ENCODE measurements at regions not wholly inside any gene's neighbourhood (a gene's known extent, or its start where the extent isn't known, plus 50 kb on each side); places are given as distances from the start of the nearest gene placed in this dataset.

DNA sequence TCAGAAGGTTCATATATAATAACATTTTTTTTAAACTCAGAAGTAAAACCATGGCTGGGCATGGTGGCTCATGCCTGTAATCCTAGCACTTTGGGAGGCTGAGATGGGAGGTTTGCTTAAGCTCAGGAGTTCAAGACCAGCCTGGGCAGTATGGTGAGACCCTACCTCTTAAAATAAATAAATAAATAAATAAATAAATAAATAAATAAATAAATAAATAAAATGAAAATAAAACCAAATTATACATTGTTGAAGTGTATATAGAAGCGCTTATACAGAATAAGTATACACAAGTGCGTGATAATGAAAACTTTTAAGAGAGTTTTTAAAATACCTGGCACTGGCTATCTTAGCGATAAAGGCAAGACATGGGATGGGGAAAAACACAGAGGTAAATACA lies 71.6 kb downstream of the OR2B2 start:
- TF ChIP-seq EZH2 (optimal IDR thresholded peaks at IDR 0.05; ENCODE audit: low read depth, low read length) (no peak), EZH2phosphoT487 (IDR thresholded peaks at IDR 0.05; ENCODE audit: low read length) (no peak)
- TF ChIP-seq, protein P1, sequence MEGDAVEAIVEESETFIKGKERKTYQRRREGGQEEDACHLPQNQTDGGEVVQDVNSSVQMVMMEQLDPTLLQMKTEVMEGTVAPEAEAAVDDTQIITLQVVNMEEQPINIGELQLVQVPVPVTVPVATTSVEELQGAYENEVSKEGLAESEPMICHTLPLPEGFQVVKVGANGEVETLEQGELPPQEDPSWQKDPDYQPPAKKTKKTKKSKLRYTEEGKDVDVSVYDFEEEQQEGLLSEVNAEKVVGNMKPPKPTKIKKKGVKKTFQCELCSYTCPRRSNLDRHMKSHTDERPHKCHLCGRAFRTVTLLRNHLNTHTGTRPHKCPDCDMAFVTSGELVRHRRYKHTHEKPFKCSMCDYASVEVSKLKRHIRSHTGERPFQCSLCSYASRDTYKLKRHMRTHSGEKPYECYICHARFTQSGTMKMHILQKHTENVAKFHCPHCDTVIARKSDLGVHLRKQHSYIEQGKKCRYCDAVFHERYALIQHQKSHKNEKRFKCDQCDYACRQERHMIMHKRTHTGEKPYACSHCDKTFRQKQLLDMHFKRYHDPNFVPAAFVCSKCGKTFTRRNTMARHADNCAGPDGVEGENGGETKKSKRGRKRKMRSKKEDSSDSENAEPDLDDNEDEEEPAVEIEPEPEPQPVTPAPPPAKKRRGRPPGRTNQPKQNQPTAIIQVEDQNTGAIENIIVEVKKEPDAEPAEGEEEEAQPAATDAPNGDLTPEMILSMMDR (IDR thresholded peaks at IDR 0.05; ENCODE audit: low read length) = no peak

DNA sequence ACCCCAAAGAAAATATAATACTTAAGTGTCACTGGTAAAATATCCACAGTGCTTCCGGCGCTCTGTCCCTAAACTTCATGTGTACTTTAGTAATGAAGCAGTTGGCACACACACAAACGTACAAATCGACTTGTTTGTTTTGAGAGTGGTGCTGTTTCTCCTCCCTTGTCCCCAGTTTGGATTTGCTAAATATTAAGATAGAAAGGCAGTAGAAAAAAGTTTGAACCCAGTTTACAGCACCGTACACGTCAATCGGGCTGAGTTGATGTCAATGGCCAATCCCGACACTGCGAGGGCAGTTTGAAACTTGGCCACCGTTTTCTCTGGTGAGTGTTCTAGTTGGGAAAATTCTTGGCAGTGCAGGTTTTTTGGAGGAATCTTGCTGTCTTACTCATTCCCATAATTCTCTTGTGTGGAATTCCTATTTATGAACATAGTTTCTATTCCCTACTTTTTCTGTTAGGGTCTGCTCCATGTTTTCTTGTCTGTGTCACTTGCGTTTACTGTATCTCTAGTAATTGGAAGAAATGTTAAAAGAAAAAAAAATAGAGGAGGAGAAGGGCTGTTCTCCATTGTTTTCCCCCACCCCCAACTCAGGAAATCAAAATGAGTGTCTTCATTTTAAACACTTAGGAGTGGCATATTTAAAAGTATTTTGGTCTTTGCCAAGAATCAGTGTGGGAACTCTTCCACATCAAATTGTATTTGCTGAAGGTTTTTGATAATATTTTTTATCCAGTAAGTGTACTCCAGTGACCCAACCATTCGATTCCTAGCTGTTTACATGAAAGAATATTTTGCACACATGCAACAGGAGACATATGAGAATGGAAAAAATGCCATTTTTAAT lies 72.3 kb downstream of the OR2B2 start:
- no peaks in the 10 kb centered on the region for H3K27me3 ChIP-seq (replicated peaks; ENCODE audit: insufficient read depth, low read length)
- no peak for TF ChIP-seq EZH2 (optimal IDR thresholded peaks at IDR 0.05; ENCODE audit: low read depth, low read length)
- TF ChIP-seq, protein P1 (IDR thresholded peaks at IDR 0.05; ENCODE audit: low read length) = no peak
- no peak for TF ChIP-seq EZH2phosphoT487 (IDR thresholded peaks at IDR 0.05; ENCODE audit: low read length)
- H3K4me3 ChIP-seq (ENCODE audit: low read length) = peak overlapping the region; percentile 80
- DNase-seq = peak; percentile 36
- H4K20me1 ChIP-seq (ENCODE audit: insufficient read depth, low read length) = no peaks in the 10 kb centered on the region
- no peaks in the 10 kb centered on the region for H3K36me3 ChIP-seq (replicated peaks; ENCODE audit: insufficient read depth, low read length)
- H3K9ac ChIP-seq (ENCODE audit: low read length) = peak overlapping the region; percentile 99
- H3F3A ChIP-seq (ENCODE audit: insufficient read depth, low read length) = peaks cover 42% of the 10 kb centered on the region
- no peak overlapping the region for H2AFZ ChIP-seq (ENCODE audit: low read length)
- H3K4me1 ChIP-seq (ENCODE audit: low read length) = peaks cover 17% of the 10 kb centered on the region
- H3K9me2 ChIP-seq (replicated peaks; ENCODE audit: insufficient read depth, low read length) = no peaks in the 10 kb centered on the region
- 0 out of 2 replicates have a peak, but pooled peaks cover 5% of the 10 kb centered on the region for H3K79me2 ChIP-seq (ENCODE audit: low read length)
- no peaks in the 10 kb centered on the region for H3K9me3 ChIP-seq (replicated peaks; ENCODE audit: insufficient read depth, low read length)
- H3K27ac ChIP-seq (ENCODE audit: low read length) = peak overlapping the region; percentile 99; the same call in 1 of the 2 replicates
- peak overlapping the region; percentile 63 for H3K4me2 ChIP-seq (ENCODE audit: low read depth, low read length)

More for the DNA sequence above, 71.6 kb downstream of the OR2B2 start:
- Histone ChIP-seq H3K4me1 (ENCODE audit: low read length) (peaks cover 9% of the 10 kb centered on the region), H2AFZ (ENCODE audit: low read length) (no peak overlapping the region), H3K79me2 (ENCODE audit: low read length) (no peaks in the 10 kb centered on the region), H3K27ac (ENCODE audit: low read length) (no peak overlapping the region), H3K36me3 (replicated peaks; ENCODE audit: insufficient read depth, low read length) (no peaks in the 10 kb centered on the region), H4K20me1 (ENCODE audit: insufficient read depth, low read length) (no peaks in the 10 kb centered on the region), H3K4me3 (ENCODE audit: low read length) (no peak overlapping the region), H3K4me2 (ENCODE audit: low read depth, low read length) (peak overlapping the region; percentile 63; the same call in 1 of the 2 replicates), H3K9me3 (replicated peaks; ENCODE audit: insufficient read depth, low read length) (no peaks in the 10 kb centered on the region), H3K9ac (ENCODE audit: low read length) (no peak overlapping the region), H3K27me3 (replicated peaks; ENCODE audit: insufficient read depth, low read length) (no peaks in the 10 kb centered on the region), H3F3A (ENCODE audit: insufficient read depth, low read length) (peaks cover 35% of the 10 kb centered on the region), H3K9me2 (replicated peaks; ENCODE audit: insufficient read depth, low read length) (no peaks in the 10 kb centered on the region)
- DNase-seq = no peak

DNA sequence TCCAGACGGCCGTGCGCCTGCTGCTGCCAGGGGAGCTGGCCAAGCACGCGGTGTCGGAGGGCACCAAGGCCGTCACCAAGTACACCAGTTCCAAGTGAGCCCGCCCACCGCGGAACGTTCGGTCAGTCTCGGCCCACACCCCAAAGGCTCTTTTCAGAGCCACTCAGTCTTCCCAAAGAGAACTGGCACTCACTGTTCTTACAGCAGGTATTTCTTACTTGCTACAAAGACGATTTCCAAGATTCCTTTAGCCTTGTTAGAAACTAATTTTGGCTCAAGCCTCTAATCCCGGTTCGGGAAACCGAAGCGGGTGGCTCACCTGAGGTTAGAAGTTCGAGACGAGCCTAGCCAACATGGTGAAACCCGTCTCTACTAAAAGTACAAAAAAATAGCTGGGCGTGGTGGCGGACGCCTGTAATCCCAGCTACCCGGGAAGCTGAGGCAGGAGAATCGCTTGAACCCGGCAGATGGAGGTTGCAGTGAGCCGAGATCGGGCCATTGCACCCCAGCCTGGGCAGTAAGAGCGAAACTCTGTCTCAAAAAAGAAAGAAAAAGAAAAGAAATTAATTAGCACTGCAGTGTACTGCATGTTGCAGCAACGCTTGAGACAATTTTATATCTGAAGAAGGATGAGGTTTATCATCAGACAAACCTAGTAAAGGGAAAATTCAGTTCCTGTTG lies 73.1 kb downstream of the OR2B2 start:
- H3K79me2 ChIP-seq (ENCODE audit: low read length) = 0 out of 2 replicates have a peak, but pooled peaks cover 5% of the 10 kb centered on the region
- no peaks in the 10 kb centered on the region for H3K27me3 ChIP-seq (replicated peaks; ENCODE audit: insufficient read depth, low read length)
- H3F3A ChIP-seq (ENCODE audit: insufficient read depth, low read length) = peaks cover 42% of the 10 kb centered on the region
- peak overlapping the region; percentile 99 for H3K27ac ChIP-seq (ENCODE audit: low read length)
- H3K4me3 ChIP-seq (ENCODE audit: low read length) = peak overlapping the region; percentile 80
- TF ChIP-seq EZH2 (optimal IDR thresholded peaks at IDR 0.05; ENCODE audit: low read depth, low read length) (no peak), EZH2phosphoT487 (IDR thresholded peaks at IDR 0.05; ENCODE audit: low read length) (no peak)
- TF ChIP-seq, protein P1 (IDR thresholded peaks at IDR 0.05; ENCODE audit: low read length) = no peak
- H3K36me3 ChIP-seq (replicated peaks; ENCODE audit: insufficient read depth, low read length) = no peaks in the 10 kb centered on the region
- peaks cover 18% of the 10 kb centered on the region for H3K4me1 ChIP-seq (ENCODE audit: low read length)
- H3K4me2 ChIP-seq (ENCODE audit: low read depth, low read length) = peak overlapping the region; percentile 63
- H3K9me3 ChIP-seq (replicated peaks; ENCODE audit: insufficient read depth, low read length) = no peaks in the 10 kb centered on the region
- H4K20me1 ChIP-seq (ENCODE audit: insufficient read depth, low read length) = no peaks in the 10 kb centered on the region
- peak; percentile 53 for DNase-seq
- H3K9ac ChIP-seq (ENCODE audit: low read length) = peak overlapping the region; percentile 99
- H3K9me2 ChIP-seq (replicated peaks; ENCODE audit: insufficient read depth, low read length) = no peaks in the 10 kb centered on the region
- no peak overlapping the region; the same call in 1 of the 2 replicates for H2AFZ ChIP-seq (ENCODE audit: low read length)
